PC-9 (cell line): ENCODE measurements at regions not wholly inside any gene's neighbourhood (a gene's known extent, or its start where the extent isn't known, plus 50 kb on each side); places are given as distances from the start of the nearest gene placed in this dataset.

Experiments
- EZH2 ChIP-seq: fragments of 200-600 bp; sonication (generic); IDR thresholded peaks from 2 replicates; pipeline ENCODE4 v1.8.0; 2017; ENCODE audit warnings: antibody characterized with exemption, low read depth
- TF ChIP-seq, protein P1 (sequence below): fragments of 200-600 bp; sonication (generic); conservative IDR thresholded peaks from 2 replicates; pipeline ENCODE4 v1.6.1; 2017; ENCODE audit warnings: mixed run types, antibody characterized with exemption, mild to moderate bottlenecking, moderate library complexity

DNA sequence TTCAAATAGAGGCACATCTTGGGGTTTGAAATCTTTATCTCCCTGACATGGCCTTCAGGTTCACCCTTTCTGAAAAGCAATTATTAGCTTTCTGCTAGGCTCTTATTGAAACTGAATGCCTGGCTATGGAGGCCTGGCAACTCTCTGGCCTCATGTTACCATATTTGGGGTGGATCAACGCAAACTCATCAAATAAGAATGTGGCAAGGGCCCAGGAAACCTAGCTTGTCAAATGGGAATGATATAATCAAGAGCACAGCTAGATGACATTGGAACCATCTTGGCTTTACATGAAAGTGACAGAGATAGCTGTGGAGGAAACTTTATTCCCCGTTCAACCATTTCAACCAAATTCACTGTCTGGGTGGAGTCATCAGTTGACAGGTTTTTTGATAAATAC lies 202.8 kb upstream of the SMIM30 start:
- TF ChIP-seq, protein P1, sequence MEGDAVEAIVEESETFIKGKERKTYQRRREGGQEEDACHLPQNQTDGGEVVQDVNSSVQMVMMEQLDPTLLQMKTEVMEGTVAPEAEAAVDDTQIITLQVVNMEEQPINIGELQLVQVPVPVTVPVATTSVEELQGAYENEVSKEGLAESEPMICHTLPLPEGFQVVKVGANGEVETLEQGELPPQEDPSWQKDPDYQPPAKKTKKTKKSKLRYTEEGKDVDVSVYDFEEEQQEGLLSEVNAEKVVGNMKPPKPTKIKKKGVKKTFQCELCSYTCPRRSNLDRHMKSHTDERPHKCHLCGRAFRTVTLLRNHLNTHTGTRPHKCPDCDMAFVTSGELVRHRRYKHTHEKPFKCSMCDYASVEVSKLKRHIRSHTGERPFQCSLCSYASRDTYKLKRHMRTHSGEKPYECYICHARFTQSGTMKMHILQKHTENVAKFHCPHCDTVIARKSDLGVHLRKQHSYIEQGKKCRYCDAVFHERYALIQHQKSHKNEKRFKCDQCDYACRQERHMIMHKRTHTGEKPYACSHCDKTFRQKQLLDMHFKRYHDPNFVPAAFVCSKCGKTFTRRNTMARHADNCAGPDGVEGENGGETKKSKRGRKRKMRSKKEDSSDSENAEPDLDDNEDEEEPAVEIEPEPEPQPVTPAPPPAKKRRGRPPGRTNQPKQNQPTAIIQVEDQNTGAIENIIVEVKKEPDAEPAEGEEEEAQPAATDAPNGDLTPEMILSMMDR: no peak
- no peak for TF ChIP-seq EZH2
